ENCODE measurements at regions not wholly inside any gene's neighbourhood (a gene's known extent, or its start where the extent isn't known, plus 50 kb on each side); places are given as distances from the start of the nearest gene placed in this dataset.

- no peak for DNase-seq (ENCODE audit: low spot score)
- Mint-ChIP-seq H3K4me3 (ENCODE audit: unreplicated experiment) (no peak overlapping the region), H3K9me3 (ENCODE audit: low read depth) (no peaks in the 10 kb centered on the region), H3K27ac (ENCODE audit: unreplicated experiment) (no peak overlapping the region), H3K4me1 (ENCODE audit: low read depth) (peaks cover 5% of the 10 kb centered on the region), H3K27me3 (ENCODE audit: low read depth) (peaks cover 33% of the 10 kb centered on the region), H3K36me3 (ENCODE audit: low read depth) (no peaks in the 10 kb centered on the region)
- no peak for TF ChIP-seq CTCF (IDR thresholded peaks at IDR 0.05)
Observed at GRCh38 chr12:78666584-78666983, 198.0 kb upstream of the SYT1 start.

GRCh38 chr12:78671295-78671694 lies 193.3 kb upstream of the SYT1 start:
- H3K4me1 Mint-ChIP-seq (ENCODE audit: low read depth): peaks cover 5% of the 10 kb centered on the region
- H3K4me3 Mint-ChIP-seq (ENCODE audit: unreplicated experiment): no peak overlapping the region
- no peak for DNase-seq (ENCODE audit: low spot score)
- no peaks in the 10 kb centered on the region for H3K9me3 Mint-ChIP-seq (ENCODE audit: low read depth)
- peaks cover 21% of the 10 kb centered on the region for H3K27me3 Mint-ChIP-seq (ENCODE audit: low read depth)
- H3K27ac Mint-ChIP-seq (ENCODE audit: unreplicated experiment): no peak overlapping the region
- no peaks in the 10 kb centered on the region for H3K36me3 Mint-ChIP-seq (ENCODE audit: low read depth)
- TF ChIP-seq CTCF (IDR thresholded peaks at IDR 0.05): no peak

GRCh38 chr12:78672033-78672432 lies 192.5 kb upstream of the SYT1 start:
- no peak overlapping the region for H3K4me3 Mint-ChIP-seq (ENCODE audit: unreplicated experiment)
- no peak for DNase-seq (ENCODE audit: low spot score)
- peaks cover 18% of the 10 kb centered on the region for H3K27me3 Mint-ChIP-seq (ENCODE audit: low read depth)
- H3K27ac Mint-ChIP-seq (ENCODE audit: unreplicated experiment): no peak overlapping the region
- no peak for TF ChIP-seq CTCF (IDR thresholded peaks at IDR 0.05)
- H3K4me1 Mint-ChIP-seq (ENCODE audit: low read depth): peaks cover 5% of the 10 kb centered on the region
- no peaks in the 10 kb centered on the region for H3K9me3 Mint-ChIP-seq (ENCODE audit: low read depth)
- no peaks in the 10 kb centered on the region for H3K36me3 Mint-ChIP-seq (ENCODE audit: low read depth)

GRCh38 chr12:78674311-78675090 lies 190.1 kb upstream of the SYT1 start:
- Mint-ChIP-seq H3K4me3 (ENCODE audit: unreplicated experiment) (no peak overlapping the region), H3K9me3 (ENCODE audit: low read depth) (no peaks in the 10 kb centered on the region), H3K27me3 (ENCODE audit: low read depth) (peaks cover 3% of the 10 kb centered on the region), H3K27ac (ENCODE audit: unreplicated experiment) (no peak overlapping the region), H3K4me1 (ENCODE audit: low read depth) (peaks cover 5% of the 10 kb centered on the region), H3K36me3 (ENCODE audit: low read depth) (no peaks in the 10 kb centered on the region)
- no peak for DNase-seq (ENCODE audit: low spot score)
- no peak for TF ChIP-seq CTCF (IDR thresholded peaks at IDR 0.05)

- Mint-ChIP-seq H3K27me3 (ENCODE audit: low read depth) (peaks cover 1% of the 10 kb centered on the region), H3K36me3 (ENCODE audit: low read depth) (no peaks in the 10 kb centered on the region), H3K4me1 (ENCODE audit: low read depth) (no peaks in the 10 kb centered on the region), H3K4me3 (ENCODE audit: unreplicated experiment) (no peak overlapping the region), H3K9me3 (ENCODE audit: low read depth) (no peaks in the 10 kb centered on the region), H3K27ac (ENCODE audit: unreplicated experiment) (no peak overlapping the region)
- TF ChIP-seq CTCF (IDR thresholded peaks at IDR 0.05): no peak
- DNase-seq (ENCODE audit: low spot score): no peak
Observed at GRCh38 chr12:78680596-78680995, 184.0 kb upstream of the SYT1 start.

Data from chondrocyte (in vitro differentiated cells).